Activated CD4-positive, alpha-beta T cell treated with anti-CD3 and anti-CD28 coated beads, Interleukin-10, Interleukin-2, amounts not matched to agents 100 ng/mL and 50 ng/mL, durations not matched to agents 16 hours and 8 hours (primary cell): ENCODE measurements at regions not wholly inside any gene's neighbourhood (a gene's known extent, or its start where the extent isn't known, plus 50 kb on each side); places are given as distances from the start of the nearest gene placed in this dataset.

ENCODE experiments used
- DNase-seq: peaks from one replicate; pipeline ENCODE4 v3.0.0-alpha.2; 2020

GRCh38 chr2:103526757-103527156, 764.9 kb downstream of the TMEM182 start:
- no peak for DNase-seq

- DNase-seq, result no peak
Measured at GRCh38 chr2:103527278-103527677, 765.4 kb downstream of the TMEM182 start.

GRCh38 chr2:103529798-103530502, 768.1 kb downstream of the TMEM182 start:
- no peak for DNase-seq

- DNase-seq, result no peak
Measured at GRCh38 chr2:103552775-103553174, 790.9 kb downstream of the TMEM182 start.

- DNase-seq, result no peak
Measured at GRCh38 chr2:103594823-103595222, 833.0 kb downstream of the TMEM182 start.

GRCh38 chr2:103605071-103605780, 843.4 kb downstream of the TMEM182 start:
- DNase-seq, result no peak

GRCh38 chr2:103615611-103616105, 853.8 kb downstream of the TMEM182 start:
- no peak for DNase-seq

GRCh38 chr2:103616891-103617290, 855.1 kb downstream of the TMEM182 start:
- DNase-seq, result no peak

GRCh38 chr2:103618112-103618511, 856.3 kb downstream of the TMEM182 start:
- no peak for DNase-seq

GRCh38 chr2:103627301-103627700, 865.5 kb downstream of the TMEM182 start:
- DNase-seq, result no peak

GRCh38 chr2:103638978-103639377, 877.1 kb downstream of the TMEM182 start:
- DNase-seq, result no peak

- DNase-seq, result no peak
Measured at GRCh38 chr2:103656558-103656957, 894.7 kb downstream of the TMEM182 start.

- DNase-seq, result no peak
Measured at GRCh38 chr2:103660519-103660918, 898.7 kb downstream of the TMEM182 start.

GRCh38 chr2:103660947-103661346, 899.1 kb downstream of the TMEM182 start:
- DNase-seq, result no peak

- no peak for DNase-seq
Measured at GRCh38 chr2:103664690-103665089, 902.9 kb downstream of the TMEM182 start.

GRCh38 chr2:103667335-103667884, 905.6 kb downstream of the TMEM182 start:
- DNase-seq, result no peak

GRCh38 chr2:103669531-103669930, 907.7 kb downstream of the TMEM182 start:
- no peak for DNase-seq
